Activated CD4-positive, alpha-beta T cell treated with anti-CD3 and anti-CD28 coated beads, Interleukin-2, Interleukin-4, amounts not matched to agents 100 ng/mL and 50 ng/mL, durations not matched to agents 16 hours and 8 hours (primary cell): ENCODE measurements at regions not wholly inside any gene's neighbourhood (a gene's known extent, or its start where the extent isn't known, plus 50 kb on each side); places are given as distances from the start of the nearest gene placed in this dataset.

ENCODE experiments used
- DNase-seq: peaks from one replicate; pipeline ENCODE4 v3.0.0-alpha.2; 2020; ENCODE audit warnings: low spot score

- DNase-seq: no peak
Observed at GRCh38 chr6:134866563-134866962, 83.3 kb downstream of the ALDH8A1 start.

DNA sequence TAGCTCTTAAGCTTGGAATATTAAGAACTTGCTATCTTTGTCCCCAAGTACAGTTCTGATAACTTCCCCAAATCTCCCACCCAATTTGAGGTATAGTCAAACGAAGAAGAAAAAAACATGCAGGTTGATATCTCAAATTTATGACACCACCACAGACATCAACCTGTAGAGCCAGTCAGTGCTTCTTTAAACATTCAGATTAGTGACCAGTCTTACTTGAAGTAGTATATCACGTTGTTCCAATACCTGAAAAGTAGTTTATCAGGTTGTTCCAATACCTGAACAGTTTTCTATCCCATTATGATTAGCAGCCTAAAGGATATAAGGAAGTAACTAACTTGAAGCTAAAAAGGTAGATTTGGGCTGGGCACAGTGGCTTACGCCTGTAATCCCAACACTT, 85.3 kb downstream of the ALDH8A1 start:
- DNase-seq: no peak

DNA sequence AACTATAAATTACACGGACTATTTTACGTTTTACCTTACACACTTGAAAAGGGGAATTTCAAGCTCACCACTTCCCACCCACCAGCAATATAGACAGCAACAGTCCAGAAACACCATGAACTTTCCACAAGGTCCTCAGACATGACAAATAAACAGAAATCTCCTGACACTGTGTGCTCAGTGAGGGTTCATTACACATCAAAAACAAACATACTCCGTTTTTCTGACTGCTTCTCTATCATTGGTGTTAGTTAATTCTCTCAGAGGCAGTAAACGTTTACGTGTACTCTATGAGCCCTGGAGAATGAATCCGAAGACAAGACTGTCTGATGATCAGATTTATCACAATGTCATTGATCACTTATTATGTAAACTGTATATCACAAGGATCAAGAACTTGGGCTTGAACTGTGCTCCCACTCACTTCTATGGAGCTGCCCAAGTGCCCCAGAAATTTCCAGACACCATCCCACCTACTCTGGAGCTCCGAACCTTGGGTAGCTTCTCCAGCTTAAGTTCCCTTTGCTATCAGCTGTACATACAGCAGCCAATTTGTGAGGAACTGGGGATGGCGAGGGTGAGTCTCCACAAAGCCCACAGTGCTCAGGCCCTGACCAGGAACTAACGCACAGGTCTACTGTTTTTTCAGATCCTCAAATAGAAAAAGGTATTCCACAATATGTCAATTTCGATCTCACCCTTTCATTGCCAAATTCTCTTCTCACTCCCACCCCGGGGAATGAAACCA, 86.0 kb downstream of the ALDH8A1 start:
- no peak for DNase-seq

GRCh38 chr6:134854366-134854765, 95.5 kb downstream of the ALDH8A1 start:
- no peak for DNase-seq

- no peak for DNase-seq
Observed at GRCh38 chr6:134853111-134854055, 96.5 kb downstream of the ALDH8A1 start.

DNA sequence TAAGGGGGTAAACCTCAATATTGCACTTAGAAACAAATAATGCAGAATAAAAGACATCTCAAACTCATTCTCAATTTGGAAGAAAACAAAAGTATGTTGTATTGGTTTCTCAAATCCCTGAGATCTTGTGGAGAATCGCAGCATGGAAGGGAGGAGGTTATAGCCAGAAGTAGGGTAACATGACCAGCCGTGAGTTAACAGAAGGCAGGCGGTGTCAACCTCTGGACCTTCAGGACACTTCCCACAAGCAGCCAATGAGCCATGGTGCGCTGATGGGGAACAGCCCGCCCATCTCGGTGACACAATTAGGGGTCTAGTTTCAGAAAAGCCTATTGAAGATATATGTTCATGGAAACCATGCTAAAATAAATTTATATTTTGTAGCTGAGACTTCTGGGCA, 98.4 kb downstream of the ALDH8A1 start:
- no peak for DNase-seq

- no peak for DNase-seq
Observed at GRCh38 chr6:134850721-134851305, 99.1 kb downstream of the ALDH8A1 start.

GRCh38 chr6:134849920-134850447, 99.9 kb downstream of the ALDH8A1 start:
- no peak for DNase-seq

DNA sequence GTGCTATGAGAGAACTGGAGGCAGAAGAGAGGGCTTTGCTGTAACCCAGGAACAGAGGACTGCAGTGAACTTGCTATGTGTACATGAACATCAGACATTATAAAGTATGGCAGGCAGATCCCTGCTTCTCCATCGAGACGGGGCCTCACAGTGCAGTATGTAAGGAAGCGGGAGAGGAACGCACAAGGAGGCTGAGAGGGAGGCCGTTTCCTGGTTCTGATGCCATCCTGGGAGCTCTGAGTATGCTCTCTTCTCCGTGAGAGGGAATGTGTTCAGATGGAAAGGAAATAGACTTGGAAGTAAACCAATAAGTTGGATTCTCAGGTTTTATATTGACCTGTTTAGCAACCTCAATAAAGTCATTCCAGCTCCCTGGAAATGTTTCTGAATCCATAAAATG, 101.8 kb downstream of the ALDH8A1 start:
- no peak for DNase-seq

GRCh38 chr6:134846865-134847264, 103.0 kb downstream of the ALDH8A1 start:
- DNase-seq: no peak

GRCh38 chr6:134846031-134846430, 103.9 kb downstream of the ALDH8A1 start:
- no peak for DNase-seq

GRCh38 chr6:134844120-134844519, 105.8 kb downstream of the ALDH8A1 start:
- DNase-seq: no peak

DNA sequence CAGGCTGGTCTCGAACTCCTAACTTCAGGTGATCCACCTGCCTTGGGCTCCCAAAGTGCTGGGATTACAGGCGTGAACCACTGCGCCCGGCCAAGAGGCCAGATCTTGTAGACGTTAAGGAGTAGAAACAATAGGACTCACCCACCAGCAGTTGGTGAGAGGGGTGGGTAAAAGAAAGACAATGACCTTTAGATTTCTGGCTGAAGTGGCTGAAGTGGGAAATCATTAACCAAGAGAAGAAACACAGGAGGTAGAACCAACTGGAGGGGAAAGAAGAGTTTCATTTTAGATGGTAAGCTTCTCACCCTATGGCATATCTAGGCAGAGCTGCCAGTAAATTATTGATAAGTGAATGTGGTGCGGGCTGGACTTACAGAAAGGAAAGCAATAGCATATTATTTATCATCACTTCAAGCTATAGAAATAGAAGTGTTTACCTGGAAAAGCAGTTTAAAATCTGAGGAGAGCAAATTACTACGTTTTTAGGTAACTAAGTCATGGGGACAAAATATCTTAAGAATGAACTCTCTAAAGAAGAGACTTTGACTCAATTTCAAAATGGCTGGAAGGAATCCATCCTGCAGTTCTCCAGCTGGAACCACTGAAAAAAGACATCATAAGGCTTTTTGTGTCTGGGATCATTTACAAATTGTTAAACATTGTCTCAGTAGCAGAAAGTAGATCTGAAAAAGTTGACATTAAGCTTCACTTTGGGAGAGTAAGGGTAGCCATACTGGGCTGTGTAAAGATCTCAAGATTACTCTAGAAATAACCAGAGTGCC, 109.6 kb downstream of the ALDH8A1 start:
- DNase-seq: no peak

DNA sequence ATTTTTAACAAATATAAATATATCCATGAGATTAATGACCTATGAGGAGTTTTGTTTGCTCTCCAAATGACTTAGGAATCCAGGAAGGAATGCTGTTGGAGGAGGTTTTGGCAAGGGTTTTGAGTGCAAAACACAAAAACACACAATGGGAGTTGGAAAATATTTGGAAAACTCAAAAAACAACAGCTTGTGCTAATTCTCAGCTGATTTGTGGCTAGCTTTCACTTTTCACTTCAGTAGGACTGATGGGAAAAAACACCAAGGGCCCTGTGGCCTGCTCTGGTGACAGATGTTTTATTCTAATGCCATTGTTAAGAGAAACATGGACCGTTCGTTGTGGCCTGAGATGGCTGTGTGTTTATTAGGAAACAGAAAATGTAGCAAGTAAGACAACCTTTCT, 113.9 kb downstream of the ALDH8A1 start:
- DNase-seq: no peak

- DNase-seq: no peak
Observed at GRCh38 chr6:134830940-134831339, 119.0 kb downstream of the ALDH8A1 start.

GRCh38 chr6:134830194-134830593, 119.7 kb downstream of the ALDH8A1 start:
- no peak for DNase-seq

DNA sequence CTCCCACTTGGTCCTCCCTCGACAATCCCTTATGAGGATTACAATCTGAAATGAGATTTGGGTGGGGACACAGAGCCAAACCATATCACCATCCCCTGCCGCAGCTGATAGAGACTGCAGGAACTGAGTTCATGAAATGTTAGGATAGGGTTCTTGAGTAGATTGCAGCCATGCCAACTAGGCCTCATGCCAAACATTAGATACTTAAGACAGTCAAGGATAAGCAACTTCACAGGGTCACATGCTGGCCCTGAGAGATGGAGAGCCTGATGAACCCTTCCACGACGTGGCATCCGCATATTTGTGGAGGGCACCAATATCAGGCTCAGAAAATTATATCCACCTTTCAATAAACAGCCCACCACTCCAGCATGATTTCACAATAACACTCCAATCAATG, 121.3 kb downstream of the ALDH8A1 start:
- DNase-seq: no peak

DNA sequence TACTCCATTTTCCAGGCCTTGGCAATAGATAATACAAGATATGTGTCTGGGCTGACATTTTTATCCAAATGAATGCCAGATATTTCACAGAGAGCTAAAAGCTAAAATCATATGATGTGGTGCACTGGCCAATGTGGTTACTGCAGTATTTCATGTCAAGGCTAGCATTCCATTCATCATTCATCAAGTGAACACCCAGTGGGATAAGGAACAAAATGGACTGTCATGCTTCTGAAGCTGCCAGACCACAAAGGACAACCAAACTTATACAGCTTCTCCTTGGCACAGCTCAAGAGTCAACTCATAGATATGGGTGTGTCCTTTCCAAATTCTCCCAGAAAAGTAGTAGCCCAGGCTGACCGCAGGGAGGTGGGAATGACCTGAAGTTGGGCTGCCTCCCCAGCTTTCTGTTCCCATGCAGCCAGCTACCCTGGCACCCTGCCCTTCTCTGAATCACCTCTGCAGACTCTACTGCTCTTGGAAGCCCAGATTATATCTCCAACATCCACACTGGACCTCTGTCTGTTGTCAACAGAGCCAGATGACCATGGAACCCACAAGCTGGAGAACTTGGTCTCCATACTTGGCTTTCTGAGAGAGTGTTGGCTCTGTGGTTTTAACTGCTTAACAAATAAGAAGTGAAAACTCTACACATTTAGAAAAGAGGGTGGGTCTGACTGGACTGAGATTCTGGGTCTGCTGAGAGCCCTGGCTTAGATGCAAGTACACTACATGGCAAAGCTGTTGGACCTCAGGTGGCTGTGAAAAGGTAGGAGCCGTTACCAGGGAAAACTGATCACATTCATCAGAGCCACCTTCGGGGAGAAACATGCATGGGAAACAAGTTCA, 122.8 kb downstream of the ALDH8A1 start:
- DNase-seq: no peak

DNA sequence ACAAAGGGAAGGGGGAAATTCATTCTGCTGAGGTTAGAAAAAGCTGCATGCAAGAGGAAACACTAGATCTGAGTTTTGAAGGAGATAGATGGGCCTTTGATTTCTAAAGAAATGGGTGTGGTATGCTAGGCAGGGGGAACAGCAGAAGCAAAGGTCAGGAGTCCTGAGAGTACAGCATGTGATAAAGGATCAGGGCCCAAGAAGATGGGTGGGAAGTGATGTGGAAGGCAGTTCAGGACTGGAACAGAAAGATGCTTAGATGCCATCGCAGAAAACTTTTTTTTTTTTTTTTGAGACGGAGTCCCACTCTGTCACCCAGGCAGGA, 126.2 kb downstream of the ALDH8A1 start:
- no peak for DNase-seq

DNA sequence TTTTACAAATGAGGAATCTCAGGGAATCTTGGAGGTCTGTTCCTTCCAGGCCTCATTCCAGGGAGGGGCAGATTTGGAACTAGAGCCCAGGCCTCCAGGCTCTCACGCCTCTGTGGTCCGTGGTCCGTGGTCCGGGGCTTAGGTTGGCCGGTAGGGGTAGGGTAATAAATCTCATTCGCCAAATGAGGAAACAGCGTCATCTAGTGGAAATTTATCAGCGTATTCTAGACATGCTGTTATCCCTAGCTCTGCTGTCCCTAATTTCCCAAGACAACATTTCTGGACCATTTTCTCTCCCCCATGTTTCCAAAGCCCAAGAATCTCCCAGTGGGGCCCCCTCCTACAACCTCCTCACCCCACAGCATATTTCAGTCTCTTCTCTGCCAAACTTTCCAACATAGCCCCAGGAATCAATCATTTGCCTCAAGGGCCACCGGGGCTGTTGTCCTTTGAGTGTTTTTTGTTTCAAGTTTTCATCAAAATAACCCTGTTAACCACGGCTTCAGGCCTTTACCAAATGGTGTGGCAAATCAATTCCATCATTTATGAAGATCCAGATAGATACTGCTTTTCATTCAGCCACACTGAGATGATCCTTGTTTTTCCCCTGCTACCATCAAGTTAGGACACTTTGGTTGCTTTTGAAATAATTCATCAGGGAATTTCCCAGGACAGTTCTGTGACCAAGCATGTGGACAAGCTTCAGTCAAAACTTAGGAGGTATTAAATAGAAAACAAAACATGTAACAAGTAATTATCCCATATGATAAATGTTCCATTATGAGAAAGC, 126.8 kb downstream of the ALDH8A1 start:
- DNase-seq: peak; percentile 65
